ENCODE measurements at regions not wholly inside any gene's neighbourhood (a gene's known extent, or its start where the extent isn't known, plus 50 kb on each side); places are given as distances from the start of the nearest gene placed in this dataset.

GRCh38 chr6:22621701-22622100, 52.3 kb downstream of the HDGFL1 start:
- no peak overlapping the region for H3K9ac ChIP-seq (ENCODE audit: insufficient read length)
- TF ChIP-seq EZH2 (IDR thresholded peaks at IDR 0.05), result no peak
- no peak for TF ChIP-seq POLR2AphosphoS5 (IDR thresholded peaks at IDR 0.05; ENCODE audit: borderline replicate concordance, low read depth, low read length)
- TF ChIP-seq FOXP2 (optimal IDR thresholded peaks at IDR 0.05; ENCODE audit: control extremely low read depth, extremely low read length, insufficient read depth), result no peak
- no peaks in the 10 kb centered on the region; the same call in 1 of the 2 replicates for H3K9me3 ChIP-seq (ENCODE audit: low read depth, low read length)
- DNase-seq (ENCODE audit: low read depth, low spot score), result no peak
- no peak overlapping the region for H3K4me3 ChIP-seq
- no peak overlapping the region for H3K27ac ChIP-seq
- no peaks in the 10 kb centered on the region for H3K36me3 ChIP-seq (ENCODE audit: insufficient read depth, low read length)

DNA sequence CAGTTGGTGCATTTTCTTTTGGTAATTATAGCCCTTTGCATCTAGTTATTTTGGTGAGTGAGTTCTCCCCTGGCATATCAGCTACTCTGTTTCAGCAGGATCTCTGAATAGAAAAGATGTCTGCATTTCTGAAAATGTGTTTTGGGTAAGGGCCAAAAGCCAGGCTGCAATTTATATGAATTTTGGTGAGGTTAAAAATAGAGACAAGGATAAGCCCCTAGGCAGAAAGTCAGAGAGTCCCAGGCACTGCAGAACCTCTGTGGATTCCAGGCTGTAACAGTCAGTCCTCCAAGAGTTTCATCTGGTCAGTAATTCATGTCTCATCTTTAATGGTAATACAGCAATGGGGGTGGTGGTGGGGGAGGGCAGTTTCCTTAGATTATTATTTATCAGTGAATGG, 53.0 kb downstream of the HDGFL1 start:
- no peak overlapping the region for H3K4me3 ChIP-seq
- H3K9me3 ChIP-seq (ENCODE audit: low read depth, low read length), result no peaks in the 10 kb centered on the region; the same call in 1 of the 2 replicates
- H3K27ac ChIP-seq, result no peak overlapping the region
- peak; percentile 20 for DNase-seq (ENCODE audit: low read depth, low spot score)
- H3K9ac ChIP-seq (ENCODE audit: insufficient read length), result no peak overlapping the region
- no peak for TF ChIP-seq FOXP2 (optimal IDR thresholded peaks at IDR 0.05; ENCODE audit: control extremely low read depth, extremely low read length, insufficient read depth)
- no peak for TF ChIP-seq POLR2AphosphoS5 (IDR thresholded peaks at IDR 0.05; ENCODE audit: borderline replicate concordance, low read depth, low read length)
- no peak for TF ChIP-seq EZH2 (IDR thresholded peaks at IDR 0.05)
- H3K36me3 ChIP-seq (ENCODE audit: insufficient read depth, low read length), result no peaks in the 10 kb centered on the region

- TF ChIP-seq FOXP2 (optimal IDR thresholded peaks at IDR 0.05; ENCODE audit: control extremely low read depth, extremely low read length, insufficient read depth) (no peak), EZH2 (IDR thresholded peaks at IDR 0.05) (no peak), POLR2AphosphoS5 (IDR thresholded peaks at IDR 0.05; ENCODE audit: borderline replicate concordance, low read depth, low read length) (no peak)
- no peaks in the 10 kb centered on the region for H3K36me3 ChIP-seq (ENCODE audit: insufficient read depth, low read length)
- no peak overlapping the region for H3K4me3 ChIP-seq
- H3K9ac ChIP-seq (ENCODE audit: insufficient read length), result no peak overlapping the region
- H3K27ac ChIP-seq, result no peak overlapping the region
- H3K9me3 ChIP-seq (ENCODE audit: low read depth, low read length), result no peaks in the 10 kb centered on the region; the same call in 1 of the 2 replicates
- no peak for DNase-seq (ENCODE audit: low read depth, low spot score)
Observed at GRCh38 chr6:22622813-22623212, 53.4 kb downstream of the HDGFL1 start.

DNA sequence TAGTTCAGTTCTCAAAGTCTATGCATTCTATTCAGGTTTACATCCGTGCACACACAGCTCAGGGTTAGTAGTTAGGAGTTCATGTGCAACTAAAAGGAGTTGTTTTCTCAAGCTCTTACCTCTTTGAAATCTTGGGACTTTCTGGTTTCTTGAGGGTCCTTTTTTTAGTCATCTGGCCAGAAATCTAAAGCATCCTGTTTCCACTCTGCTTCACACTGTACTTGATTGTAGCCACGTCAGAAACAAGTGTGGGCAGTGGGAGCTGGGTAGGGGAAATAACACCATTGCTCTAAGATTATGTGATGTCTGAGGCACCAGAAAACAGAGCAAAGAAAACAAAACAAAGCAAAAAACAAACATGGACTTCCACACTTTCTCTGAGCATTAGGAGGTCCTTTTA, 58.3 kb downstream of the HDGFL1 start:
- Histone ChIP-seq H3K9ac (ENCODE audit: insufficient read length) (no peak overlapping the region), H3K27ac (no peak overlapping the region), H3K4me3 (no peak overlapping the region), H3K36me3 (ENCODE audit: insufficient read depth, low read length) (no peaks in the 10 kb centered on the region), H3K9me3 (ENCODE audit: low read depth, low read length) (no peaks in the 10 kb centered on the region)
- TF ChIP-seq POLR2AphosphoS5 (IDR thresholded peaks at IDR 0.05; ENCODE audit: borderline replicate concordance, low read depth, low read length), result no peak
- no peak for TF ChIP-seq FOXP2 (optimal IDR thresholded peaks at IDR 0.05; ENCODE audit: control extremely low read depth, extremely low read length, insufficient read depth)
- no peak for TF ChIP-seq EZH2 (IDR thresholded peaks at IDR 0.05)
- no peak for DNase-seq (ENCODE audit: low read depth, low spot score)

DNA sequence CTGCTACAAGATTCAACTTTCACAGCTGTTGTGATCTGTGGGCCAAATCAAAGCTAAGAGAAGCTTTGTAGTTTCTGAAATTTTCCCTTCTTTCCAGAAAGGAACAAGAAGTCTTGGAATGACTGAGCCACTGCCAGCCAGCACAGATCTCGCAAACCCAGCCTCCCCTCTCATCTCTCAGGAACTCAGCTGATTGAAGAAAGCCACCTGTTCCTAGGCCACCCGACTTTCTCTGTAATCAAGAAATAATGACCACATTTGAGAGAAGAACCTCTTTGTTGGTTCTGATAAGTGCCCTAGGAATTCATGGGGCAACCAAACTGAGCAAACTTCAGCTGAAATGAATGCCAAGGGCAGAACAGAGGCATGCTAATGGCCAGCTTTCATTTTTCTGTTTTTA, 61.7 kb downstream of the HDGFL1 start:
- Histone ChIP-seq H3K4me3 (no peak overlapping the region), H3K36me3 (ENCODE audit: insufficient read depth, low read length) (no peaks in the 10 kb centered on the region), H3K9ac (ENCODE audit: insufficient read length) (no peak overlapping the region), H3K27ac (no peak overlapping the region), H3K9me3 (ENCODE audit: low read depth, low read length) (no peaks in the 10 kb centered on the region)
- TF ChIP-seq FOXP2 (optimal IDR thresholded peaks at IDR 0.05; ENCODE audit: control extremely low read depth, extremely low read length, insufficient read depth) (no peak), POLR2AphosphoS5 (IDR thresholded peaks at IDR 0.05; ENCODE audit: borderline replicate concordance, low read depth, low read length) (no peak), EZH2 (IDR thresholded peaks at IDR 0.05) (no peak)
- DNase-seq (ENCODE audit: low read depth, low spot score), result no peak

- Histone ChIP-seq H3K4me3 (no peak overlapping the region), H3K9me3 (ENCODE audit: low read depth, low read length) (no peaks in the 10 kb centered on the region), H3K36me3 (ENCODE audit: insufficient read depth, low read length) (no peaks in the 10 kb centered on the region), H3K9ac (ENCODE audit: insufficient read length) (no peak overlapping the region), H3K27ac (no peak overlapping the region)
- TF ChIP-seq POLR2AphosphoS5 (IDR thresholded peaks at IDR 0.05; ENCODE audit: borderline replicate concordance, low read depth, low read length) (no peak), EZH2 (IDR thresholded peaks at IDR 0.05) (no peak), FOXP2 (optimal IDR thresholded peaks at IDR 0.05; ENCODE audit: control extremely low read depth, extremely low read length, insufficient read depth) (no peak)
- DNase-seq (ENCODE audit: low read depth, low spot score), result no peak
Observed at GRCh38 chr6:22632581-22633145, 63.3 kb downstream of the HDGFL1 start.

DNA sequence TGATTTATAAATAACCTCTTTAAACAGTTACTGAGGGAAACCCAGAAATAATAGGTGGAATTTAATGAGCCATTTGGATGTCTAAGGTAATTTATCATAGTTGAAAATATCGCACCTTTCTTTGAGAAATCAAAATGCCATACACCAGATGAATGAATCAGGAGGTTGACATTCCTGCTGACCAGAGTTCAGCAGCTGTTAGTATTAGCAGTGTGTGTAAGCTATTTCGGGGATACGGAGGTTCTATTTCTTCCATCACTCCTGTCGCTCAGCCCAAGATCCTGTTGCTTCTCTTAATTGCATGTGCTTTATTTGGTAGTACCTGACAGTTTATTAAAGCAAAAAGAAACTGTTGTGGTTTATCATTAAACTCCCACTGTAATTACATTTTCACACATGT, 67.1 kb downstream of the HDGFL1 start:
- DNase-seq (ENCODE audit: low read depth, low spot score), result no peak
- Histone ChIP-seq H3K4me3 (no peak overlapping the region), H3K9ac (ENCODE audit: insufficient read length) (no peak overlapping the region), H3K27ac (no peak overlapping the region), H3K36me3 (ENCODE audit: insufficient read depth, low read length) (no peaks in the 10 kb centered on the region), H3K9me3 (ENCODE audit: low read depth, low read length) (no peaks in the 10 kb centered on the region)
- TF ChIP-seq EZH2 (IDR thresholded peaks at IDR 0.05), result no peak
- no peak for TF ChIP-seq POLR2AphosphoS5 (IDR thresholded peaks at IDR 0.05; ENCODE audit: borderline replicate concordance, low read depth, low read length)
- TF ChIP-seq FOXP2 (optimal IDR thresholded peaks at IDR 0.05; ENCODE audit: control extremely low read depth, extremely low read length, insufficient read depth), result no peak

DNA sequence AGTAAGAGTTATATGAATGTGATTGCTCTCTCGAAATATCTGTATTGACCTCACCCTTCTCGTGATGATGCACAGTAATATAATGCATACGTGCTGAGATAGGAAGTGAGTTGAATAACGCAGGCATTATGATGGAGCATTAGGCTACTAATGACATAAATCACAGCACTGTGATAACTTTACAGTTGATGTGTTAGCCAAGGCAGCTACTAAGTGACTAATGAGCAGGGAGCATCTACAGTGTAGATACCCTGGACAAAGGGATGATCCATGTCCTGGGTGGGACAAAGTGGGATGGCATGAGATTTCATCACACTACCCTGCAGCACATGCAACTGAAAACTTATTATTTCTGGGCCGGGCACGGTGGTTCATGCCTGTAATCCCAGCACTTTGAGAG, 68.4 kb downstream of the HDGFL1 start:
- no peak overlapping the region for H3K9ac ChIP-seq (ENCODE audit: insufficient read length)
- no peak for TF ChIP-seq EZH2 (IDR thresholded peaks at IDR 0.05)
- TF ChIP-seq FOXP2 (optimal IDR thresholded peaks at IDR 0.05; ENCODE audit: control extremely low read depth, extremely low read length, insufficient read depth), result no peak

GRCh38 chr6:22638320-22638719, 69.0 kb downstream of the HDGFL1 start:
- TF ChIP-seq POLR2AphosphoS5 (IDR thresholded peaks at IDR 0.05; ENCODE audit: borderline replicate concordance, low read depth, low read length), result no peak
- no peak for TF ChIP-seq EZH2 (IDR thresholded peaks at IDR 0.05)
- TF ChIP-seq FOXP2 (optimal IDR thresholded peaks at IDR 0.05; ENCODE audit: control extremely low read depth, extremely low read length, insufficient read depth), result no peak
- no peak overlapping the region for H3K4me3 ChIP-seq
- no peaks in the 10 kb centered on the region for H3K9me3 ChIP-seq (ENCODE audit: low read depth, low read length)
- H3K27ac ChIP-seq, result no peak overlapping the region
- H3K9ac ChIP-seq (ENCODE audit: insufficient read length), result no peak overlapping the region
- no peaks in the 10 kb centered on the region for H3K36me3 ChIP-seq (ENCODE audit: insufficient read depth, low read length)
- DNase-seq (ENCODE audit: low read depth, low spot score), result no peak

More for the DNA sequence above, 68.4 kb downstream of the HDGFL1 start:
- H3K27ac ChIP-seq, result no peak overlapping the region
- no peak for DNase-seq (ENCODE audit: low read depth, low spot score)
- no peaks in the 10 kb centered on the region for H3K36me3 ChIP-seq (ENCODE audit: insufficient read depth, low read length)
- H3K4me3 ChIP-seq, result no peak overlapping the region
- H3K9me3 ChIP-seq (ENCODE audit: low read depth, low read length), result no peaks in the 10 kb centered on the region
